Retinal pigment epithelial cell (primary cell): ENCODE measurements at regions not wholly inside any gene's neighbourhood (a gene's known extent, or its start where the extent isn't known, plus 50 kb on each side); places are given as distances from the start of the nearest gene placed in this dataset.
A peak's percentile ranks its signal among the peaks of the same experiment; 100 is the strongest.

Source experiments
- DNase-seq: peaks from one replicate; pipeline ENCODE4 v3.0.0-alpha.2; 2010; ENCODE audit warnings: low read depth
- H3K4me3 ChIP-seq: 2 replicates; pipeline ENCODE4 v1.5.1; 2011; ENCODE audit warnings: mild to moderate bottlenecking, low read length, control low read depth, moderate library complexity
- TF ChIP-seq, protein P1 (sequence below): conservative IDR thresholded peaks from 2 replicates; pipeline ENCODE4 v1.5.1; 2011; ENCODE audit warnings: low read depth, low read length, control low read depth, inconsistent platforms

GRCh38 chr20:4369798-4370124, 120.7 kb upstream of the ADRA1D start:
- TF ChIP-seq, protein P1, sequence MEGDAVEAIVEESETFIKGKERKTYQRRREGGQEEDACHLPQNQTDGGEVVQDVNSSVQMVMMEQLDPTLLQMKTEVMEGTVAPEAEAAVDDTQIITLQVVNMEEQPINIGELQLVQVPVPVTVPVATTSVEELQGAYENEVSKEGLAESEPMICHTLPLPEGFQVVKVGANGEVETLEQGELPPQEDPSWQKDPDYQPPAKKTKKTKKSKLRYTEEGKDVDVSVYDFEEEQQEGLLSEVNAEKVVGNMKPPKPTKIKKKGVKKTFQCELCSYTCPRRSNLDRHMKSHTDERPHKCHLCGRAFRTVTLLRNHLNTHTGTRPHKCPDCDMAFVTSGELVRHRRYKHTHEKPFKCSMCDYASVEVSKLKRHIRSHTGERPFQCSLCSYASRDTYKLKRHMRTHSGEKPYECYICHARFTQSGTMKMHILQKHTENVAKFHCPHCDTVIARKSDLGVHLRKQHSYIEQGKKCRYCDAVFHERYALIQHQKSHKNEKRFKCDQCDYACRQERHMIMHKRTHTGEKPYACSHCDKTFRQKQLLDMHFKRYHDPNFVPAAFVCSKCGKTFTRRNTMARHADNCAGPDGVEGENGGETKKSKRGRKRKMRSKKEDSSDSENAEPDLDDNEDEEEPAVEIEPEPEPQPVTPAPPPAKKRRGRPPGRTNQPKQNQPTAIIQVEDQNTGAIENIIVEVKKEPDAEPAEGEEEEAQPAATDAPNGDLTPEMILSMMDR, result no peak
- H3K4me3 ChIP-seq, result no peak overlapping the region
- DNase-seq, result no peak

GRCh38 chr20:4369119-4369797, 120.2 kb upstream of the ADRA1D start:
- DNase-seq, result peak; percentile 7
- no peak overlapping the region for H3K4me3 ChIP-seq
- TF ChIP-seq, protein P1, result no peak

GRCh38 chr20:4366076-4366475, 117.0 kb upstream of the ADRA1D start:
- DNase-seq, result peak; percentile 3
- no peak overlapping the region for H3K4me3 ChIP-seq
- TF ChIP-seq, protein P1, result no peak

DNA sequence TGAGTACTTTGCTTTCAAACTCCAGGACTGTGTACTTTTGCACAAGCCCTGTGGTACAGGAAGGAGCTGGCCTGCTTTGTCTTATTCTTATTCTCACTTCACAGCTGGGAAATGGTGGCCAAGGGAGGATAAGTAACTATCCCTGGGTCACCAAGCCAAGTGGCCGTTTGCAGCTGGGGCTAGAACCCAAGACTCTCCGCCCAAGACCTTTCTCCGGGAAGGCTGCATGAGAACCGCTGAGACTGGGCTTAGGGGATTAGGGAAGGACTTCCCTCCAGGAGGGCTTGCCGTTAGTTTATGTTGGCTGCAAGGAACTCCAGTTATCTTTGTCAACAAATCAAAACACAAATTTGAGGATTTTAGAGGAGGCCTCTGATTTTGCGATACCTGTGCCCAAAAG, 109.5 kb upstream of the ADRA1D start:
- TF ChIP-seq, protein P1, result no peak
- no peak for DNase-seq
- no peak overlapping the region for H3K4me3 ChIP-seq

DNA sequence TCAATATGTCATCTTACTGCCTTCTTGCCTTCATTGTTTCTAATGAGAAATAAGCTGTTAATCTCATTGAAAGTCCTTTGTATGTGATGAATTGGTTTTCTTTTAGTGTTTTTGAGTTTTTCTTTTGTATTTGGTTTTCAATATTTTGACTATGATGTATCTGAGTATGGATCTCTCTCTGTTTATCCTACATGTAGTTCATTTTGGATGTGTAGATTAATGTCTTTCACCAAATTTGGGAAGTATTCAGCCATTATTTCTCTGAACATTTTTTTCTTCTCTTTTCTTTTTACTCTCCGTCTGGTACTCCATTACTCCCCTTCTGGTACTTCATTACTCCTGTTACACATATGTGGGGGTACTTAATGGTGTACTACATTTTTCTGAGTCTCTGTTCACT, 103.3 kb upstream of the ADRA1D start:
- TF ChIP-seq, protein P1, result no peak
- DNase-seq, result no peak
- no peak overlapping the region for H3K4me3 ChIP-seq

GRCh38 chr20:4350096-4350495, 101.0 kb upstream of the ADRA1D start:
- TF ChIP-seq, protein P1, result no peak
- DNase-seq, result no peak
- no peak overlapping the region for H3K4me3 ChIP-seq

DNA sequence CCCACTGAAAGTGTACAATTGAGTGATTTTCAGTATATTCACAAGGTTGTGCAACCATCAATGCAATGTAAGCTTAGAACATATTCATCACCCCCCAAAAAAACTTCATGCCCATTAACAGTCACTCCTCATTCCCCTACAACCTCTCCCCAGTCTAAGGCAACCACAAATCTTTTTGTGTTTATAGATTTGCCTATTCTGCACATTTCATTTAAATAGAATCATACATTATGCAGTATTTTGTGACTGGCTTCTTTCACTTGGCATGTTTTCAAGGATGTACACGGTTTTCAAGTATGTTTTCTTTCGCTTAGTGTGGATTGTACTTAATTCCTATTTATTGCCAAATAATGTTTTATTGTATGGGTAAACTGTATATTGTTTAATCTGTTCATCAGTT, 95.6 kb upstream of the ADRA1D start:
- TF ChIP-seq, protein P1, result no peak
- no peak for DNase-seq
- H3K4me3 ChIP-seq, result no peak overlapping the region
